ENCODE measurements at regions not wholly inside any gene's neighbourhood (a gene's known extent, or its start where the extent isn't known, plus 50 kb on each side); places are given as distances from the start of the nearest gene placed in this dataset.
"Not testable (repeated sequence)": the region's sequence is repeated elsewhere in the genome, so short reads cannot be mapped to it uniquely, and the experiment has no call there.

DNA sequence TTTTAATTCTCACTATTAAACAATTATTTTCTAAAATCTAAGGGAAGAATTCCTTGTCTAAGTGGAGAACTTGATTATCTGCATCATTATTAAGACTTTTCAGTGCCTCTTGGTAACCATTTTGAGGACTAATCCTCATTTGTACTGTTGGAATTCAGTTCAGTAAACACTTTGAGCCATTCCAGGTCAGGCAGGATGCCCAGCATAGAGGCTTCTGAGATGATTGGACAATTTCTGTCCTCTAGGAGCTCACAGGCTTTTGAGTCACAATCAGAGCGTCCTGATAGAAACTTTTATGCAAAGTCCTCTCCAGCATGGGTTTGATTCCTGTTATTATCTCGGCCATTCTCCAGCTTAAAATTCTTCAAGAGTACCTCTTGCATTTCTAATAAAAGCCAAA is 1304.6 kb downstream of the EPHA7 start:
- H3K4me3 ChIP-seq (ENCODE audit: low read depth in 1 of 3, low read length in 3 of 3) = no peak overlapping the region
- H3K27ac ChIP-seq (ENCODE audit: low read depth in 1 of 3, low read length in 2 of 3) = no peak overlapping the region
- WGBS, 3 donors = 59 to 72% (median 61%) methylated on average over 2 of the region's 2 CpGs
- DNase-seq = no peak
- no peaks in the 10 kb centered on the region for H3K4me1 ChIP-seq (ENCODE audit: control insufficient read depth in 3 of 3, insufficient read depth in 2 of 3, low read depth in 1 of 3, low read length in 2 of 3)
- H3K36me3 ChIP-seq (ENCODE audit: control insufficient read depth in 3 of 3, insufficient read depth in 2 of 3, low read depth in 1 of 3, low read length in 3 of 3) = no peaks in the 10 kb centered on the region
- H3K9me3 ChIP-seq (ENCODE audit: control insufficient read depth in 2 of 2, insufficient read depth in 1 of 2, low read depth in 1 of 2, low read length in 1 of 2) = no peaks in the 10 kb centered on the region
- H3K27me3 ChIP-seq (ENCODE audit: control insufficient read depth in 3 of 3, insufficient read depth in 3 of 3, low read length in 3 of 3) = no peaks in the 10 kb centered on the region
- no peak for FAIRE-seq

DNA sequence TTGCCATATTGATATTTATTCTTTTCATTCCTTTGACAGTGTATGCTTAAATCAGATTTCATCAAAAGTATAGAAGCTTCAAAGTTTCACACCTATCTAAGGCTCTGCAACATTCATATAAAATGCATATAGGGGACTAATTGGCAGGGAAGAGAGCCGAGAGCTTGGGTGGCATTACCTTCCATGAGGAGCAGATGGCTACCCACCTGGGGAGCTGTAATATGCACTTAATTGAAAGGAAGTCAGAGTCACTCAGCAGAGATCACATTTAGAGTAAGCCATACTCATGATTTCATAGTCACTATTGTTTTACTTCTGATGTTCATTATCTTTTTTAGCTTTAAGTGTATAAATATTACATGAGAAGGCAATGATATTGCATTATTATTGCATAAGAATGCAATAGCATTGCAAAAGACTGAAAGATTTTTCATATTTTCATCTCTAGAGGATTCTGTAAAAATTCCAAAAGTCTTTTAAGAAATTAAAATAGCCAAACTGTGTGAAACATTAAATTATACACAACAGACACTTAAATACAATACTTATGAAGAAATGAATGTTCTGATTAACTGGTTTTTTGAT is 1305.2 kb downstream of the EPHA7 start:
- no peak for FAIRE-seq
- H3K4me1 ChIP-seq (ENCODE audit: control insufficient read depth in 3 of 3, insufficient read depth in 2 of 3, low read depth in 1 of 3, low read length in 2 of 3) = no peaks in the 10 kb centered on the region
- peaks cover 0 to 6% of the 10 kb centered on the region in 2 donors for H3K9me3 ChIP-seq (ENCODE audit: control insufficient read depth in 2 of 2, insufficient read depth in 1 of 2, low read depth in 1 of 2, low read length in 1 of 2)
- H3K27me3 ChIP-seq (ENCODE audit: control insufficient read depth in 3 of 3, insufficient read depth in 3 of 3, low read length in 3 of 3) = no peaks in the 10 kb centered on the region
- no peaks in the 10 kb centered on the region for H3K36me3 ChIP-seq (ENCODE audit: control insufficient read depth in 3 of 3, insufficient read depth in 2 of 3, low read depth in 1 of 3, low read length in 3 of 3)
- WGBS, 3 donors = 0 to 3% (median 0%) methylated on average over 1 of the region's 1 CpG
- no peak overlapping the region for H3K27ac ChIP-seq (ENCODE audit: low read depth in 1 of 3, low read length in 2 of 3)
- DNase-seq = no peak
- no peak overlapping the region for H3K4me3 ChIP-seq (ENCODE audit: low read depth in 1 of 3, low read length in 3 of 3)

DNA sequence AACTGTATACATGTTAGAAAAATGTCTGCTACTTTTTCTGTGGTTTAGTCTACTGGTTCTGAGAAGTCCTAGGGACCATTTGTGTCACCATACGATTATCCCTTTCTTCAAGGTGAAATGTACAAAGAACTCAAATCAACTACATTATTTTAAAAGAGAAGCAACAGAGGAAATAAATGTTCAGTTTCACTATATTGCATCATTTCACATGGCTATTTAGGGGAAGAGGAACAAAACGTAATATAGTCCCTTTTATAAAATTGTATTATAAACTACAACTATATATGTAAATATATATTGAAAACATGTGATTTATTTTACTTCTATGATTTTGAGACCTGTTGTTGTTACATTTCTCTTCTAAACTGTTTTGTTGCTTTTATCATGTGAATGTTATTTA is 1308.0 kb downstream of the EPHA7 start:
- WGBS, 3 donors = 77 to 81% (median 80%) methylated on average over 2 of the region's 2 CpGs
- Histone ChIP-seq H3K36me3 (ENCODE audit: control insufficient read depth in 3 of 3, insufficient read depth in 2 of 3, low read depth in 1 of 3, low read length in 3 of 3) (no peaks in the 10 kb centered on the region), H3K9me3 (ENCODE audit: control insufficient read depth in 2 of 2, insufficient read depth in 1 of 2, low read depth in 1 of 2, low read length in 1 of 2) (peaks cover 0 to 8% of the 10 kb centered on the region in 2 donors), H3K27ac (ENCODE audit: low read depth in 1 of 3, low read length in 2 of 3) (no peak overlapping the region), H3K27me3 (ENCODE audit: control insufficient read depth in 3 of 3, insufficient read depth in 3 of 3, low read length in 3 of 3) (no peaks in the 10 kb centered on the region), H3K4me1 (ENCODE audit: control insufficient read depth in 3 of 3, insufficient read depth in 2 of 3, low read depth in 1 of 3, low read length in 2 of 3) (no peaks in the 10 kb centered on the region), H3K4me3 (ENCODE audit: low read depth in 1 of 3, low read length in 3 of 3) (no peak overlapping the region)
- DNase-seq (no peak), FAIRE-seq (no peak)

DNA sequence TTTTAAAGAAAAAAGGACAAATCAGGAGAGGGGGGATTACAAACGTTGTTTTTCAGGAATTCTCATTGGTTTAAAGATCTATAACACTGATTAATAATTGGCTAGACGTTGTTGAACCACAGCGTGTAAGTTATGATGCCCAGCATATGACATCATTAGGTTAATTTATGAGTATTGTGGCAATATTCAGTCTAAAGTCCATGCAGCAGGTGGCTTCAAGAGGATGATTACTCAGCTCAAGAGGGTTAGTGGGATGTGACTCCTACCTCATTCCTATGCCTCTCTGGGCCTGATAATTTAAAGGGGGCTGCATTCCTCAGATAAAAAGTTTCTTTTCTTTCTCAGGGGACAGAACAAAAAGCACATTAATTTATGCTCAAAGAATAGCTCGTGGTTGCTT is 1309.0 kb downstream of the EPHA7 start:
- DNase-seq (peak; percentile 45 to 46), FAIRE-seq (no peak)
- 11 to 37% (median 17%) methylated on average over 4 of the region's 4 CpGs for WGBS, 3 donors

DNA sequence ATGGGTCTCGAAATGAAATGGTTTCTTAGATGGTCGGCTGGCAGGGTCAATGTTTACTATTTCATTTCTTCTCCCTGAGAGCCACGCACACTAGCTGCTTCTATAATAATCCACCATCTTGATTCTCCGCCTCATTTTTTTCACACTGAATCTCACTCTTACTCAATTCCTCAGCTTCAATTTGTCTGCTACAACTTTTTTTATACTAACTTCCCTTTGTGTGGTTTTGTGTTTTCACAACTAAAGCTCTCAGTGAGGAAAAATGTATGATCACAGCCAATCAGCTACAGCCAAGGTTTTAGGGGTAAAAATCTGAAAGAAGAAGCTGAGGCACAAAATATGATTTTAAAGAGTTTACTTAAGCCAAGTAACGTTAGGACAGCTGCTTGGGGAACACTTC is 1309.4 kb downstream of the EPHA7 start:
- Histone ChIP-seq H3K27ac (ENCODE audit: low read depth in 1 of 3, low read length in 2 of 3) (no peak overlapping the region), H3K36me3 (ENCODE audit: control insufficient read depth in 3 of 3, insufficient read depth in 2 of 3, low read depth in 1 of 3, low read length in 3 of 3) (no peaks in the 10 kb centered on the region), H3K4me1 (ENCODE audit: control insufficient read depth in 3 of 3, insufficient read depth in 2 of 3, low read depth in 1 of 3, low read length in 2 of 3) (no peaks in the 10 kb centered on the region), H3K4me3 (ENCODE audit: low read depth in 1 of 3, low read length in 3 of 3) (no peak overlapping the region), H3K27me3 (ENCODE audit: control insufficient read depth in 3 of 3, insufficient read depth in 3 of 3, low read length in 3 of 3) (no peaks in the 10 kb centered on the region), H3K9me3 (ENCODE audit: control insufficient read depth in 2 of 2, insufficient read depth in 1 of 2, low read depth in 1 of 2, low read length in 1 of 2) (peaks cover 0 to 8% of the 10 kb centered on the region in 2 donors)
- FAIRE-seq = no peak
- no peak for DNase-seq
- WGBS, 3 donors = 69 to 76% (median 76%) methylated on average over 5 of the region's 5 CpGs

More for the DNA sequence above, 1309.0 kb downstream of the EPHA7 start:
- Histone ChIP-seq H3K27ac (ENCODE audit: low read depth in 1 of 3, low read length in 2 of 3) (no peak overlapping the region), H3K36me3 (ENCODE audit: control insufficient read depth in 3 of 3, insufficient read depth in 2 of 3, low read depth in 1 of 3, low read length in 3 of 3) (no peaks in the 10 kb centered on the region), H3K9me3 (ENCODE audit: control insufficient read depth in 2 of 2, insufficient read depth in 1 of 2, low read depth in 1 of 2, low read length in 1 of 2) (peaks cover 0 to 8% of the 10 kb centered on the region in 2 donors), H3K4me3 (ENCODE audit: low read depth in 1 of 3, low read length in 3 of 3) (no peak overlapping the region), H3K4me1 (ENCODE audit: control insufficient read depth in 3 of 3, insufficient read depth in 2 of 3, low read depth in 1 of 3, low read length in 2 of 3) (no peaks in the 10 kb centered on the region), H3K27me3 (ENCODE audit: control insufficient read depth in 3 of 3, insufficient read depth in 3 of 3, low read length in 3 of 3) (no peaks in the 10 kb centered on the region)

DNA sequence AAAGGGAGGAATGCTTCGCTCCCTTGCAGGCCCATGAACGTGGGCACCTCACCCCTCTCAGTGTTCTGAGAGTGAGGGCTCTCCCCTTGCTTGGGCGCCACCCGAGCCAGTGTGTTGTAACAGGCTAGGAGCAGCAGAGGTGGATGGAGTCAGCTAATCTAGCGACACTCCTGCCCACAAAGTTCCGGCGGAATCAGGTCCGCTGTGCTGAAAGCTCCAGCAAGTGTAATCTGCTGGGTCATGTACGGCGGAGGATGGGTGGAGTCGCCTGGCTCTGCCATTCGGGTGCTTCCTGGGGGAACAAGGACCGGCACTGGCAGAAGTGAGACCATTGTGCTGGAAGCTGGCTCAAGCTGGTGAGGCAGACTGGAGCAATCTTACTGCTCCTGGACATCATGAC is 1310.1 kb downstream of the EPHA7 start:
- Histone ChIP-seq H3K4me1 (ENCODE audit: control insufficient read depth in 3 of 3, insufficient read depth in 2 of 3, low read depth in 1 of 3, low read length in 2 of 3) (no peaks in the 10 kb centered on the region), H3K27ac (ENCODE audit: low read depth in 1 of 3, low read length in 2 of 3) (no peak overlapping the region), H3K4me3 (ENCODE audit: low read depth in 1 of 3, low read length in 3 of 3) (no peak overlapping the region), H3K27me3 (ENCODE audit: control insufficient read depth in 3 of 3, insufficient read depth in 3 of 3, low read length in 3 of 3) (no peaks in the 10 kb centered on the region), H3K36me3 (ENCODE audit: control insufficient read depth in 3 of 3, insufficient read depth in 2 of 3, low read depth in 1 of 3, low read length in 3 of 3) (no peaks in the 10 kb centered on the region), H3K9me3 (ENCODE audit: control insufficient read depth in 2 of 2, insufficient read depth in 1 of 2, low read depth in 1 of 2, low read length in 1 of 2) (peaks cover 0 to 8% of the 10 kb centered on the region in 2 donors)
- FAIRE-seq = no peak
- 93 to 96% (median 94%) methylated on average over 13 of the region's 13 CpGs for WGBS, 3 donors
- DNase-seq = no peak

DNA sequence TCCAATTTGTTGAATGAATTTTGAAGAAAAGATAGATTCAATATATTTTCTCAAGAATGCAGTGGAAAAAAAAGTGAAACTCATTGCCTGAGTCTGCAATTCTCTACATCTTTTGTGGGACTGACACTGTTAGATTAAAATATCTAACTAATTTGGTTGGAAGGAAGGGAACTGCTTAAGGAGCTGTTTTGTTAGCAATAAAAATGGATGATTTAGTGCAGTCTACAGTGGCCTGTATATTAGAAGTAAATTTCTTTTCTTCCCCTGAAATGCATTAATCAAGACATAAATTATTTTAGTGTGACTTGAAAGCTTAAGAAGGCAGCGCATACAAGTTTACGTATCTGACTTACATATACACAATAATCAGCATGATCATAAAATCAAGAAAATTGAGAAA is 1332.6 kb downstream of the EPHA7 start:
- Histone ChIP-seq H3K27ac (ENCODE audit: low read depth in 1 of 3, low read length in 2 of 3) (no peak overlapping the region), H3K36me3 (ENCODE audit: control insufficient read depth in 3 of 3, insufficient read depth in 2 of 3, low read depth in 1 of 3, low read length in 3 of 3) (no peaks in the 10 kb centered on the region), H3K4me3 (ENCODE audit: low read depth in 1 of 3, low read length in 3 of 3) (no peak overlapping the region), H3K9me3 (ENCODE audit: control insufficient read depth in 2 of 2, insufficient read depth in 1 of 2, low read depth in 1 of 2, low read length in 1 of 2) (peaks cover 0 to 2% of the 10 kb centered on the region in 2 donors), H3K27me3 (ENCODE audit: control insufficient read depth in 3 of 3, insufficient read depth in 3 of 3, low read length in 3 of 3) (no peaks in the 10 kb centered on the region), H3K4me1 (ENCODE audit: control insufficient read depth in 3 of 3, insufficient read depth in 2 of 3, low read depth in 1 of 3, low read length in 2 of 3) (no peaks in the 10 kb centered on the region)
- DNase-seq (no peak), FAIRE-seq (no peak)
- WGBS, 3 donors = 90 to 93% (median 93%) methylated on average over 2 of the region's 2 CpGs

DNA sequence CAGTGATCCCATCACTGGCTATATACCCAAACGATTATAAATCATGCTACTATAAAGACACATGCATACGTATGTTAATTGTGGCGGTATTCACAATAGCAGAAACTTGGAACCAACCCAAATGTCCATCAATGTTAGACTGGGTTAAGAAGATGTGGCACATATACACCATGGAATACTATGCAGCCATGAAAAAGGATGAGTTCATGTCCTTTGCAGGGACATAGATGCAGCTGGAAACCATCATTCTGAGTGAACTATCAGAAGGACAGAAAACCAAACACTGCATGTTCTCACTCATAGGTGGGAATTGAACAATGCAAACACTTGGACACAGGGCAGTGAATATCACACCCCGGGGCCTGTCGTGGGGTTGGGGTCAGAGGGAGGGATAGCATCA is 1335.4 kb downstream of the EPHA7 start:
- WGBS, 3 donors = 89 to 94% (median 93%) methylated on average over 5 of the region's 5 CpGs
- not testable (repeated sequence) for DNase-seq; FAIRE-seq; H3K36me3 ChIP-seq (ENCODE audit: control insufficient read depth in 3 of 3, insufficient read depth in 2 of 3, low read depth in 1 of 3, low read length in 3 of 3); H3K9me3 ChIP-seq (ENCODE audit: control insufficient read depth in 2 of 2, insufficient read depth in 1 of 2, low read depth in 1 of 2, low read length in 1 of 2); H3K27me3 ChIP-seq (ENCODE audit: control insufficient read depth in 3 of 3, insufficient read depth in 3 of 3, low read length in 3 of 3); H3K4me1 ChIP-seq (ENCODE audit: control insufficient read depth in 3 of 3, insufficient read depth in 2 of 3, low read depth in 1 of 3, low read length in 2 of 3); H3K27ac ChIP-seq (ENCODE audit: low read depth in 1 of 3, low read length in 2 of 3); H3K4me3 ChIP-seq (ENCODE audit: low read depth in 1 of 3, low read length in 3 of 3)

DNA sequence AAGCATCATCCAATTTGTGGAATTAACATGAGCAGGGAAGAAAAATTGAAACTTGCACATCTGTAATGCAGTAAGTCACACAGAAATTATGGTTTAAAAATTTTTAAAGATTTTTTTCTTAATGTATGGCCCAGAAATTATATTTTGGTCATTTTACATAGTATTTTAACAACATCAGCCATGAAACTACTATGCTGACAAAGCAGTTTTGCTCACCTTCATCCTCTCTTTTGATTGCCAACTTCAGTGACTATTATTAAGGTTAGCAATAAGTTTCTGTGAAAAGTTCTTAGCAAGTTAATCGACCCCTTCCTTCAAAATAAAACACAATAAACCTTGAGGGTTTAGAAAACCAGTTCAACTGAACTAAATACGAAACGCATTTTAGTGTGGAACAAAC is 1347.0 kb downstream of the EPHA7 start:
- FAIRE-seq = no peak
- no peak overlapping the region for H3K27ac ChIP-seq (ENCODE audit: low read depth in 1 of 3, low read length in 2 of 3)
- no peaks in the 10 kb centered on the region for H3K27me3 ChIP-seq (ENCODE audit: control insufficient read depth in 3 of 3, insufficient read depth in 3 of 3, low read length in 3 of 3)
- H3K4me1 ChIP-seq (ENCODE audit: control insufficient read depth in 3 of 3, insufficient read depth in 2 of 3, low read depth in 1 of 3, low read length in 2 of 3) = no peaks in the 10 kb centered on the region
- 66 to 83% (median 69%) methylated on average over 3 of the region's 3 CpGs for WGBS, 3 donors
- no peaks in the 10 kb centered on the region for H3K9me3 ChIP-seq (ENCODE audit: control insufficient read depth in 2 of 2, insufficient read depth in 1 of 2, low read depth in 1 of 2, low read length in 1 of 2)
- H3K36me3 ChIP-seq (ENCODE audit: control insufficient read depth in 3 of 3, insufficient read depth in 2 of 3, low read depth in 1 of 3, low read length in 3 of 3) = no peaks in the 10 kb centered on the region
- H3K4me3 ChIP-seq (ENCODE audit: low read depth in 1 of 3, low read length in 3 of 3) = no peak overlapping the region
- DNase-seq = no peak
